PFSK-1 (cell line): ENCODE measurements at regions not wholly inside any gene's neighbourhood (a gene's known extent, or its start where the extent isn't known, plus 50 kb on each side); places are given as distances from the start of the nearest gene placed in this dataset.

Experiments
- REST ChIP-seq, 2 experiments: IDR thresholded peaks; 2 replicates each; pipeline versions ENCODE4 v1.6.1 to v1.8.0; 2011 to 2012; ENCODE audit warnings: low read depth in 2 of 2, low read length in 2 of 2, control low read depth in 1 of 2, inconsistent platforms in 1 of 2, mild to moderate bottlenecking in 1 of 2, moderate library complexity in 1 of 2; ENCODE audit not compliant: insufficient read depth in 1 of 2
- TAF1 ChIP-seq: IDR thresholded peaks from 2 replicates; pipeline ENCODE4 v1.6.1; 2012; ENCODE audit warnings: low read length, control low read depth, borderline replicate concordance; ENCODE audit not compliant: insufficient read depth

DNA sequence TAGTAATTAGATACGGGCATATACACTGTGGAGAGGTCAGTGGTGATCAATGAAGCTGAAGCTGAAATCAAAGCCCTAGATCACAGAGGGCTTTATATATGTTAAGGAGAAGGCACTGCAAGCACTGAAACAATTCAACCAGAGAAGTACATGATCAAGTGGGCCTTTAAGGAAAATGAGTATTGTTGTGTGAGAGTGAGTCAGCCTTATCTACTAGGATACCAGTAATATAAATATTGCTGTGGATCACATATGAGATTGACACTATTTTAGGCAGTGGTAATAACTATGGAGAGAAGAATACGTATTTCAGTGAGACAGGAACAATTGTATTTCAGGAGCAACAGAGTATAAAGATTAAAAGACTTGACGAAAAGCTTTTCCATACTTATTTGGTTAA, 1172.2 kb upstream of the GJE1 start:
- TF ChIP-seq REST (IDR thresholded peaks at IDR 0.05; ENCODE audit: insufficient read depth in 1 of 2, low read depth in 2 of 2, low read length in 2 of 2): no peak
- no peak for TF ChIP-seq TAF1
